ENCODE measurements at regions not wholly inside any gene's neighbourhood (a gene's known extent, or its start where the extent isn't known, plus 50 kb on each side); places are given as distances from the start of the nearest gene placed in this dataset.

DNA sequence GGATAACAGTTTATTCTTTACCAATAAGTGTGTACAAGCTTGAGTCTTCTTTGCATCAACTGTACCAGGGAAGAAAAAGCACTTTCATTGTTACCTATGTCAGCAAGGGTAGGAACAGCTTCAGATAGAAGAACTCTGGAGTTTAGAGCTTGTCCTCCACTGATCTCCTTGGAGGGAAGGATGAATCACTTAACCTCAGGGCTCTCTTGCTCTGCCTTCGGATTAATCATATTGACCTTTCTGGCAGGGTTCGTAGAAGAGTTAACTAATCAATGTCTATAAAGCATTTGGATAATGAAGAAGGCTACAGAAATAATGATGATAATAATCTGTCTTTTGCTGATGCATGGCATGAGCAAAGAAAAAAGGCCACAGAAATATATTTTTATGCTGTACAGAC, 339.5 kb upstream of the TPK1 start:
- no peak overlapping the region for H3K27ac ChIP-seq (ENCODE audit: low read length)
- no peaks in the 10 kb centered on the region for H3K79me2 ChIP-seq (replicated peaks; ENCODE audit: insufficient read depth, low read length)
- no peaks in the 10 kb centered on the region for H3K36me3 ChIP-seq (ENCODE audit: insufficient read depth, low read length)
- H3K9ac ChIP-seq (ENCODE audit: low read length): no peak overlapping the region
- TF ChIP-seq, protein P1, sequence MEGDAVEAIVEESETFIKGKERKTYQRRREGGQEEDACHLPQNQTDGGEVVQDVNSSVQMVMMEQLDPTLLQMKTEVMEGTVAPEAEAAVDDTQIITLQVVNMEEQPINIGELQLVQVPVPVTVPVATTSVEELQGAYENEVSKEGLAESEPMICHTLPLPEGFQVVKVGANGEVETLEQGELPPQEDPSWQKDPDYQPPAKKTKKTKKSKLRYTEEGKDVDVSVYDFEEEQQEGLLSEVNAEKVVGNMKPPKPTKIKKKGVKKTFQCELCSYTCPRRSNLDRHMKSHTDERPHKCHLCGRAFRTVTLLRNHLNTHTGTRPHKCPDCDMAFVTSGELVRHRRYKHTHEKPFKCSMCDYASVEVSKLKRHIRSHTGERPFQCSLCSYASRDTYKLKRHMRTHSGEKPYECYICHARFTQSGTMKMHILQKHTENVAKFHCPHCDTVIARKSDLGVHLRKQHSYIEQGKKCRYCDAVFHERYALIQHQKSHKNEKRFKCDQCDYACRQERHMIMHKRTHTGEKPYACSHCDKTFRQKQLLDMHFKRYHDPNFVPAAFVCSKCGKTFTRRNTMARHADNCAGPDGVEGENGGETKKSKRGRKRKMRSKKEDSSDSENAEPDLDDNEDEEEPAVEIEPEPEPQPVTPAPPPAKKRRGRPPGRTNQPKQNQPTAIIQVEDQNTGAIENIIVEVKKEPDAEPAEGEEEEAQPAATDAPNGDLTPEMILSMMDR (IDR thresholded peaks at IDR 0.05; ENCODE audit: poor library complexity, severe bottlenecking): no peak
- TF ChIP-seq SMC3 (conservative IDR thresholded peaks at IDR 0.05; ENCODE audit: poor library complexity) (no peak), POLR2AphosphoS5 (IDR thresholded peaks at IDR 0.05) (no peak), TAF1 (IDR thresholded peaks at IDR 0.05; ENCODE audit: low read depth) (no peak), MXI1 (conservative IDR thresholded peaks at IDR 0.05; ENCODE audit: poor library complexity, severe bottlenecking) (no peak), RAD21 (conservative IDR thresholded peaks at IDR 0.05) (no peak), EZH2 (IDR thresholded peaks at IDR 0.05; ENCODE audit: borderline replicate concordance, insufficient read depth, low read length, poor library complexity, severe bottlenecking) (no peak), EP300 (conservative IDR thresholded peaks at IDR 0.05; ENCODE audit: poor library complexity, severe bottlenecking) (no peak)
- TF ChIP-seq, protein P2, sequence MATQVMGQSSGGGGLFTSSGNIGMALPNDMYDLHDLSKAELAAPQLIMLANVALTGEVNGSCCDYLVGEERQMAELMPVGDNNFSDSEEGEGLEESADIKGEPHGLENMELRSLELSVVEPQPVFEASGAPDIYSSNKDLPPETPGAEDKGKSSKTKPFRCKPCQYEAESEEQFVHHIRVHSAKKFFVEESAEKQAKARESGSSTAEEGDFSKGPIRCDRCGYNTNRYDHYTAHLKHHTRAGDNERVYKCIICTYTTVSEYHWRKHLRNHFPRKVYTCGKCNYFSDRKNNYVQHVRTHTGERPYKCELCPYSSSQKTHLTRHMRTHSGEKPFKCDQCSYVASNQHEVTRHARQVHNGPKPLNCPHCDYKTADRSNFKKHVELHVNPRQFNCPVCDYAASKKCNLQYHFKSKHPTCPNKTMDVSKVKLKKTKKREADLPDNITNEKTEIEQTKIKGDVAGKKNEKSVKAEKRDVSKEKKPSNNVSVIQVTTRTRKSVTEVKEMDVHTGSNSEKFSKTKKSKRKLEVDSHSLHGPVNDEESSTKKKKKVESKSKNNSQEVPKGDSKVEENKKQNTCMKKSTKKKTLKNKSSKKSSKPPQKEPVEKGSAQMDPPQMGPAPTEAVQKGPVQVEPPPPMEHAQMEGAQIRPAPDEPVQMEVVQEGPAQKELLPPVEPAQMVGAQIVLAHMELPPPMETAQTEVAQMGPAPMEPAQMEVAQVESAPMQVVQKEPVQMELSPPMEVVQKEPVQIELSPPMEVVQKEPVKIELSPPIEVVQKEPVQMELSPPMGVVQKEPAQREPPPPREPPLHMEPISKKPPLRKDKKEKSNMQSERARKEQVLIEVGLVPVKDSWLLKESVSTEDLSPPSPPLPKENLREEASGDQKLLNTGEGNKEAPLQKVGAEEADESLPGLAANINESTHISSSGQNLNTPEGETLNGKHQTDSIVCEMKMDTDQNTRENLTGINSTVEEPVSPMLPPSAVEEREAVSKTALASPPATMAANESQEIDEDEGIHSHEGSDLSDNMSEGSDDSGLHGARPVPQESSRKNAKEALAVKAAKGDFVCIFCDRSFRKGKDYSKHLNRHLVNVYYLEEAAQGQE (IDR thresholded peaks at IDR 0.05; ENCODE audit: borderline replicate concordance): no peak
- H3K4me2 ChIP-seq (ENCODE audit: low read length): no peak overlapping the region
- H3K9me3 ChIP-seq (ENCODE audit: low read length): no peaks in the 10 kb centered on the region
- no peaks in the 10 kb centered on the region for H3F3A ChIP-seq (ENCODE audit: insufficient read depth, low read length, poor library complexity, severe bottlenecking)
- H4K20me1 ChIP-seq (ENCODE audit: insufficient read depth): no peaks in the 10 kb centered on the region
- H3K4me3 ChIP-seq (ENCODE audit: low read length): no peak overlapping the region
- no peak overlapping the region for H2AFZ ChIP-seq (ENCODE audit: low read depth, low read length)
- no peaks in the 10 kb centered on the region for H3K27me3 ChIP-seq (ENCODE audit: insufficient read depth, low read depth, low read length)
- no peaks in the 10 kb centered on the region for H3K9me2 ChIP-seq (ENCODE audit: insufficient read depth, low read length)

DNA sequence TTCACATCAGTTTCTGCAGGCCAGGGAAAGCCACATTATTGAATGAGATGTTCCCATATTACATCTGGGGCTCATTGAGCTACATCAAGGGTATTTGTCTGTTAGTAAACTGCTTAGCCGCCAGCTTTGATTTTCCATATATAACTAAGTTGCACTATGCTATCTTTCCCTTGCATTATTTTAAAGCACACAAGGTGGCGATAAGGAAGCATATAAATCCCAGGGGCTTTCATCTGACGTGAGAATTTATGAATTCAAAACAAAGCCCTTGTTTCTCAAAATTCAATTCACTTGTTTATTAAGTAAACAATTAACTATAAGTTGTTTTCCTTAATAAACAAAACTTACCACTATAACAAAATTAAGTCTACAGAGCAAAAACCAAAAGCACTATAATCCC, 334.1 kb upstream of the TPK1 start:
- Histone ChIP-seq H3K4me3 (ENCODE audit: low read length) (no peak overlapping the region), H4K20me1 (ENCODE audit: insufficient read depth) (no peaks in the 10 kb centered on the region), H3K36me3 (ENCODE audit: insufficient read depth, low read length) (no peaks in the 10 kb centered on the region), H3K27me3 (ENCODE audit: insufficient read depth, low read depth, low read length) (no peaks in the 10 kb centered on the region), H3K79me2 (replicated peaks; ENCODE audit: insufficient read depth, low read length) (no peaks in the 10 kb centered on the region), H2AFZ (ENCODE audit: low read depth, low read length) (no peak overlapping the region), H3K9me2 (ENCODE audit: insufficient read depth, low read length) (no peaks in the 10 kb centered on the region), H3K4me2 (ENCODE audit: low read length) (no peak overlapping the region), H3F3A (ENCODE audit: insufficient read depth, low read length, poor library complexity, severe bottlenecking) (no peaks in the 10 kb centered on the region), H3K9me3 (ENCODE audit: low read length) (no peaks in the 10 kb centered on the region), H3K9ac (ENCODE audit: low read length) (no peak overlapping the region), H3K27ac (ENCODE audit: low read length) (no peak overlapping the region)
- TF ChIP-seq EZH2 (IDR thresholded peaks at IDR 0.05; ENCODE audit: borderline replicate concordance, insufficient read depth, low read length, poor library complexity, severe bottlenecking): no peak
- peak; percentile 66 for TF ChIP-seq SMC3 (conservative IDR thresholded peaks at IDR 0.05; ENCODE audit: poor library complexity)
- TF ChIP-seq, protein P1 (IDR thresholded peaks at IDR 0.05; ENCODE audit: poor library complexity, severe bottlenecking): peak; percentile 68
- TF ChIP-seq EP300 (conservative IDR thresholded peaks at IDR 0.05; ENCODE audit: poor library complexity, severe bottlenecking): no peak
- TF ChIP-seq RAD21 (conservative IDR thresholded peaks at IDR 0.05): peak; percentile 67

Measured in neural cell (in vitro differentiated cells).